HepG2 (cell line): ENCODE measurements at regions not wholly inside any gene's neighbourhood (a gene's known extent, or its start where the extent isn't known, plus 50 kb on each side); places are given as distances from the start of the nearest gene placed in this dataset.

Source experiments
- ATAC-seq: fragments of 200-7000 bp; cut with Tn5 transposase; 3 replicates; pipeline ENCODE4 v1.9.1; 2020; ENCODE audit warnings: mild to moderate bottlenecking, moderate library complexity
- BruUV-seq: library from RNA; stranded (reverse); fragments of 400-500 nt; replicated peaks from 2 replicates; lab custom pipeline; 2021; lab: Mats Ljungman, UMichigan
- CTCF ChIA-PET: fragments of 300-600 bp; formaldehyde crosslinking; extraction: SDS; loops from one replicate; lab custom pipeline; 2021; ENCODE audit warnings: low total read pairs, inconsistent platforms, low intra/inter-chr PET ratio; lab: Yijun Ruan, JAX
- POLR2A ChIA-PET: fragments of 350-600 bp; sonication (Branson Sonifier 250); formaldehyde crosslinking; loops from one replicate; lab custom pipeline; 2020; ENCODE audit warnings: antibody characterized with exemption, inconsistent platforms; lab: Yijun Ruan, JAX
- DNase-seq: peaks from one replicate; pipeline ENCODE4 v3.0.0-alpha.2; 2015; ENCODE audit warnings: low spot score
- FAIRE-seq: peaks from 3 replicates; lab custom pipeline; 2011; peaks lifted over from hg19 to GRCh38; lab: Jason Lieb, UNC
- H2AFZ ChIP-seq: one replicate; pipeline ENCODE4 v1.6.1; 2011; ENCODE audit warnings: low read length, inconsistent platforms
- H3K27ac ChIP-seq: fragments of 300-600 bp; 3 replicates; pipeline ENCODE4 v1.8.0; 2011; ENCODE audit warnings: mixed run types, mild to moderate bottlenecking, mixed read lengths, low read length, inconsistent platforms; ENCODE audit not compliant: insufficient read depth; ENCODE audit errors: extremely low read length
- H3K27me3 ChIP-seq, 2 experiments: fragments of 200-600 bp in 1 of 2; 2 replicates in 1 of 2; 3 replicates in 1 of 2; pipeline versions ENCODE4 v1.6.0 to v1.8.0; 2011; ENCODE audit warnings: low read length in 2 of 2, mild to moderate bottlenecking in 2 of 2, moderate library complexity in 2 of 2, inconsistent platforms in 1 of 2; ENCODE audit not compliant: insufficient read depth in 2 of 2, control insufficient read depth in 1 of 2
- H3K36me3 ChIP-seq, 2 experiments: fragments of 200-600 bp in 1 of 2; replicated peaks in 1 of 2; 2 replicates in 1 of 2; 3 replicates in 1 of 2; pipeline versions ENCODE4 v1.5.1 to v1.8.0; 2011; ENCODE audit warnings: low read length in 2 of 2, inconsistent platforms in 1 of 2; ENCODE audit not compliant: insufficient read depth in 2 of 2, control insufficient read depth in 1 of 2
- H3K4me1 ChIP-seq: 2 replicates; pipeline ENCODE4 v1.5.1; 2012; ENCODE audit warnings: low read length, inconsistent platforms; ENCODE audit not compliant: insufficient read depth
- H3K4me2 ChIP-seq: 2 replicates; pipeline ENCODE4 v1.6.0; 2011; ENCODE audit warnings: low read depth, low read length, inconsistent platforms
- H3K4me3 ChIP-seq, 3 experiments: fragments of 200-600 bp in 1 of 3; sonication (generic), shearing (Covaris generic) in 1 of 3; replicated peaks in 1 of 3; 2 replicates each; pipeline ENCODE4 v1.5.1; 2011 to 2016; ENCODE audit warnings: low read length in 3 of 3, inconsistent platforms in 2 of 3, low read depth in 2 of 3, mild to moderate bottlenecking in 2 of 3, control low read depth in 1 of 3, mixed read lengths in 1 of 3; ENCODE audit not compliant: insufficient read depth in 1 of 3
- H3K79me2 ChIP-seq: one replicate; pipeline ENCODE4 v1.6.1; 2011; ENCODE audit warnings: low read length, inconsistent platforms; ENCODE audit not compliant: insufficient read depth
- H3K9ac ChIP-seq: 2 replicates; pipeline ENCODE4 v1.6.0; 2011; ENCODE audit warnings: mild to moderate bottlenecking, low read depth, low read length, inconsistent platforms; ENCODE audit not compliant: insufficient read depth
- H3K9me3 ChIP-seq: 2 replicates; pipeline ENCODE4 v1.5.1; 2012; ENCODE audit warnings: mild to moderate bottlenecking, low read length
- H4K20me1 ChIP-seq: 2 replicates; pipeline ENCODE4 v1.6.0; 2011; ENCODE audit warnings: inconsistent platforms, mild to moderate bottlenecking, low read length, moderate library complexity; ENCODE audit not compliant: insufficient read depth
- HOXA9 ChIP-seq: sonication (generic); formaldehyde crosslinking; IDR thresholded peaks from 2 replicates; pipeline ENCODE4 v1.8.1; 2022; ENCODE audit warnings: missing genetic modification reagents, mild to moderate bottlenecking, moderate library complexity, borderline replicate concordance
- PAF1 ChIP-seq: IDR thresholded peaks from 2 replicates; pipeline ENCODE4 v1.6.1; 2016; ENCODE audit warnings: missing genetic modification reagents, missing compliant biosample characterization
- TCF12 ChIP-seq, 2 experiments: fragments of 450-650 bp in 1 of 2; sonication (generic) in 1 of 2; formaldehyde crosslinking in 1 of 2; IDR thresholded peaks; 2 replicates each; pipeline versions ENCODE4 v1.6.1 to v1.8.0; 2017 to 2022; ENCODE audit warnings: antibody characterized with exemption in 1 of 2, mild to moderate bottlenecking in 1 of 2, missing genetic modification reagents in 1 of 2, moderate library complexity in 1 of 2
- XBP1 ChIP-seq: sonication (generic); formaldehyde crosslinking; IDR thresholded peaks from 2 replicates; pipeline ENCODE4 v1.5.0; 2020; ENCODE audit warnings: missing genetic modification reagents
- ZNF17 ChIP-seq: sonication (generic); formaldehyde crosslinking; IDR thresholded peaks from 2 replicates; pipeline ENCODE4 v1.5.0; 2020; ENCODE audit warnings: mild to moderate bottlenecking, missing genetic modification reagents
- ZNF430 ChIP-seq: sonication (generic); formaldehyde crosslinking; IDR thresholded peaks from 2 replicates; pipeline ENCODE4 v1.9.0; 2021; ENCODE audit warnings: mild to moderate bottlenecking, missing genetic modification reagents
- ZNF777 ChIP-seq: sonication (generic); formaldehyde crosslinking; IDR thresholded peaks from 2 replicates; pipeline ENCODE4 v1.4.0; 2020; ENCODE audit warnings: missing genetic modification reagents
- in situ Hi-C: cut with HindIII; loops from 2 replicates; pipeline ENCODE4 v1.10.0; 2017; ENCODE audit warnings: low pct_unique_long_range_greater_than_20kb; ENCODE audit not compliant: extremely low pct_ligation_motif_present
- intact Hi-C: fragments of 100-400 bp; cut with micrococcal nuclease; formaldehyde crosslinking; loops from one replicate; pipeline ENCODE4 v1.10.0; 2022; ENCODE audit not compliant: unreplicated experiment
- TF ChIP-seq, protein P1 (sequence below): sonication (generic); formaldehyde crosslinking; IDR thresholded peaks from 2 replicates; pipeline ENCODE4 v1.9.0; 2021; ENCODE audit warnings: missing genetic modification reagents, borderline replicate concordance
- TF ChIP-seq, protein P2 (sequence below): sonication (generic); formaldehyde crosslinking; IDR thresholded peaks from 2 replicates; pipeline ENCODE4 v1.8.1; 2023; ENCODE audit warnings: mild to moderate bottlenecking, inconsistent platforms, moderate library complexity, missing genetic modification reagents, borderline replicate concordance
- TF ChIP-seq, protein P3 (sequence below): sonication (generic); formaldehyde crosslinking; IDR thresholded peaks from 2 replicates; pipeline ENCODE4 v1.5.0; 2020; ENCODE audit warnings: missing genetic modification reagents
- TF ChIP-seq, protein P4 (sequence below): sonication (generic); formaldehyde crosslinking; IDR thresholded peaks from 2 replicates; pipeline ENCODE4 v1.5.1; 2020; ENCODE audit warnings: mild to moderate bottlenecking, missing genetic modification reagents

DNA sequence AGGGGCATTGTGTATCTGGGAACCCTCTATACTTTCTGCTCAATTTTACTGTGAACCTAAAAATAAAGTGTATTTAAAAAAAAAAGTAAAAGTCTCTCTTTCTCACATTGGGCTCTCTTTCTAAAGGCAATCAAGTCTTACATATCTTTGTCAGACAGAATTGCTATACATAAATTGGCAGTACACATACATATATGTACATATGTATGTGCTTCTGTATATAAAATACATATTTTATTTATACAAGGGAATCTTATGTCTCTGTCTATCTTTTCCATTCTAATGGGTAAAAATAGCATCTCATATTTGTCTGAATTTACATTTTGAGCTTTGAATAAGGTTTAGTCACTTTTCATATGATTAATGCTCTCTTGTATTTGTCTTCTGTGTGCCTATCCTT, 348.8 kb downstream of the SPATA31D1 start:
- POLR2A ChIA-PET = no interaction called here
- CTCF ChIA-PET = no interaction called here
- no peak for DNase-seq
- Histone ChIP-seq H3K79me2 (no peaks in the 10 kb centered on the region), H3K4me1 (no peaks in the 10 kb centered on the region), H3K36me3 (no peaks in the 10 kb centered on the region), H3K9me3 (peaks cover 5% of the 10 kb centered on the region; the same call in 1 of the 2 replicates), H3K4me3 (no peak overlapping the region), H3K27ac (no peak overlapping the region), H2AFZ (no peak overlapping the region), H3K27me3 (no peaks in the 10 kb centered on the region), H3K4me2 (no peak overlapping the region), H3K9ac (no peak overlapping the region), H4K20me1 (no peaks in the 10 kb centered on the region)
- in situ Hi-C loops (no loop called here), intact Hi-C loops (no loop called here)
- ATAC-seq = no peak
- TF ChIP-seq XBP1 (CRISPR knock-in tag) (no peak), PAF1 (CRISPR knock-in tag) (no peak), ZNF17 (CRISPR knock-in tag) (no peak), ZNF430 (CRISPR knock-in tag) (no peak), ZNF777 (no peak), TCF12 (IDR thresholded peaks at IDR 0.05) (no peak), TCF12 (CRISPR knock-in tag; IDR thresholded peaks at IDR 0.05) (no peak), HOXA9 (CRISPR knock-in tag) (no peak)
- TF ChIP-seq, protein P1, sequence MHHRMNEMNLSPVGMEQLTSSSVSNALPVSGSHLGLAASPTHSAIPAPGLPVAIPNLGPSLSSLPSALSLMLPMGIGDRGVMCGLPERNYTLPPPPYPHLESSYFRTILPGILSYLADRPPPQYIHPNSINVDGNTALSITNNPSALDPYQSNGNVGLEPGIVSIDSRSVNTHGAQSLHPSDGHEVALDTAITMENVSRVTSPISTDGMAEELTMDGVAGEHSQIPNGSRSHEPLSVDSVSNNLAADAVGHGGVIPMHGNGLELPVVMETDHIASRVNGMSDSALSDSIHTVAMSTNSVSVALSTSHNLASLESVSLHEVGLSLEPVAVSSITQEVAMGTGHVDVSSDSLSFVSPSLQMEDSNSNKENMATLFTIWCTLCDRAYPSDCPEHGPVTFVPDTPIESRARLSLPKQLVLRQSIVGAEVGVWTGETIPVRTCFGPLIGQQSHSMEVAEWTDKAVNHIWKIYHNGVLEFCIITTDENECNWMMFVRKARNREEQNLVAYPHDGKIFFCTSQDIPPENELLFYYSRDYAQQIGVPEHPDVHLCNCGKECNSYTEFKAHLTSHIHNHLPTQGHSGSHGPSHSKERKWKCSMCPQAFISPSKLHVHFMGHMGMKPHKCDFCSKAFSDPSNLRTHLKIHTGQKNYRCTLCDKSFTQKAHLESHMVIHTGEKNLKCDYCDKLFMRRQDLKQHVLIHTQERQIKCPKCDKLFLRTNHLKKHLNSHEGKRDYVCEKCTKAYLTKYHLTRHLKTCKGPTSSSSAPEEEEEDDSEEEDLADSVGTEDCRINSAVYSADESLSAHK (CRISPR knock-in tag) = no peak
- TF ChIP-seq, protein P2, sequence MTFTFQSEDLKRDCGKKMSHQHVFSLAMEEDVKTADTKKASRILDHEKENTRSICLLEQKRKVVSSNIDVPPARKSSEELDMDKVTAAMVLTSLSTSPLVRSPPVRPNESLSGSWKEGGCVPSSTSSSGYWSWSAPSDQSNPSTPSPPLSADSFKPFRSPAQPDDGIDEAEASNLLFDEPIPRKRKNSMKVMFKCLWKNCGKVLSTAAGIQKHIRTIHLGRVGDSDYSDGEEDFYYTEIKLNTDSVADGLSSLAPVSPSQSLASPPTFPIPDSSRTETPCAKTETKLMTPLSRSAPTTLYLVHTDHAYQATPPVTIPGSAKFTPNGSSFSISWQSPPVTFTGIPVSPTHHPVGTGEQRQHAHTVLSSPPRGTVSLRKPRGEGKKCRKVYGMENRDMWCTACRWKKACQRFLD (CRISPR knock-in tag) = no peak
- TF ChIP-seq, protein P3, sequence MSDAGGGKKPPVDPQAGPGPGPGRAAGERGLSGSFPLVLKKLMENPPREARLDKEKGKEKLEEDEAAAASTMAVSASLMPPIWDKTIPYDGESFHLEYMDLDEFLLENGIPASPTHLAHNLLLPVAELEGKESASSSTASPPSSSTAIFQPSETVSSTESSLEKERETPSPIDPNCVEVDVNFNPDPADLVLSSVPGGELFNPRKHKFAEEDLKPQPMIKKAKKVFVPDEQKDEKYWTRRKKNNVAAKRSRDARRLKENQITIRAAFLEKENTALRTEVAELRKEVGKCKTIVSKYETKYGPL (CRISPR knock-in tag) = no peak
- TF ChIP-seq, protein P4, sequence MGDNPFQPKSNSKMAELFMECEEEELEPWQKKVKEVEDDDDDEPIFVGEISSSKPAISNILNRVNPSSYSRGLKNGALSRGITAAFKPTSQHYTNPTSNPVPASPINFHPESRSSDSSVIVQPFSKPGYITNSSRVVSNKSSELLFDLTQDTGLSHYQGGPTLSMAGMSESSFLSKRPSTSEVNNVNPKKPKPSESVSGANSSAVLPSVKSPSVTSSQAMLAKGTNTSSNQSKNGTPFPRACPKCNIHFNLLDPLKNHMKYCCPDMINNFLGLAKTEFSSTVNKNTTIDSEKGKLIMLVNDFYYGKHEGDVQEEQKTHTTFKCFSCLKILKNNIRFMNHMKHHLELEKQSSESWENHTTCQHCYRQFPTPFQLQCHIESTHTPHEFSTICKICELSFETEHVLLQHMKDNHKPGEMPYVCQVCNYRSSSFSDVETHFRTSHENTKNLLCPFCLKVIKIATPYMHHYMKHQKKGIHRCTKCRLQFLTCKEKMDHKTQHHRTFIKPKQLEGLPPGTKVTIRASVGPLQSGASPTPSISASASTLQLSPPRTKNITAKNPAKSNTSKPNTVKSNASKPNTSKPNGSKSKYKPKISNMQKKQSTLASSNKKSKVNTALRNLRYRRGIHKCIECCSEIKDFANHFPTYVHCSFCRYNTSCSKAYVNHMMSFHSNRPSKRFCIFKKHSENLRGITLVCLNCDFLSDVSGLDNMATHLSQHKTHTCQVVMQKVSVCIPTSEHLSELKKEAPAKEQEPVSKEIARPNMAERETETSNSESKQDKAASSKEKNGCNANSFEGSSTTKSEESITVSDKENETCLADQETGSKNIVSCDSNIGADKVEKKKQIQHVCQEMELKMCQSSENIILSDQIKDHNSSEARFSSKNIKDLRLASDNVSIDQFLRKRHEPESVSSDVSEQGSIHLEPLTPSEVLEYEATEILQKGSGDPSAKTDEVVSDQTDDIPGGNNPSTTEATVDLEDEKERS (CRISPR knock-in tag) = no peak
- no peak for FAIRE-seq
- BruUV-seq = no TSS peak
